ENCODE measurements at regions not wholly inside any gene's neighbourhood (a gene's known extent, or its start where the extent isn't known, plus 50 kb on each side); places are given as distances from the start of the nearest gene placed in this dataset.

- no peak for TF ChIP-seq CTCF (IDR thresholded peaks at IDR 0.05; ENCODE audit: unreplicated experiment in 3 of 3)
These were observed 52.9 kb upstream of the AKAP12 start for GRCh38 chr6:151186804-151187330.

More at GRCh38 chr6:151186804-151187330, 52.9 kb upstream of the AKAP12 start:
- H3K9me3 Mint-ChIP-seq: peaks cover 4% of the 10 kb centered on the region
- no peaks in the 10 kb centered on the region for H3K27me3 Mint-ChIP-seq (ENCODE audit: low read depth)
- H3K36me3 Mint-ChIP-seq (ENCODE audit: low read depth): peaks cover 3% of the 10 kb centered on the region
- peaks cover 28% of the 10 kb centered on the region for H3K4me1 Mint-ChIP-seq
- no peak overlapping the region for H3K4me3 Mint-ChIP-seq
- peak overlapping the region; percentile 57 to 94 (median 91) for H3K27ac Mint-ChIP-seq
